ENCODE measurements at regions not wholly inside any gene's neighbourhood (a gene's known extent, or its start where the extent isn't known, plus 50 kb on each side); places are given as distances from the start of the nearest gene placed in this dataset.

DNA sequence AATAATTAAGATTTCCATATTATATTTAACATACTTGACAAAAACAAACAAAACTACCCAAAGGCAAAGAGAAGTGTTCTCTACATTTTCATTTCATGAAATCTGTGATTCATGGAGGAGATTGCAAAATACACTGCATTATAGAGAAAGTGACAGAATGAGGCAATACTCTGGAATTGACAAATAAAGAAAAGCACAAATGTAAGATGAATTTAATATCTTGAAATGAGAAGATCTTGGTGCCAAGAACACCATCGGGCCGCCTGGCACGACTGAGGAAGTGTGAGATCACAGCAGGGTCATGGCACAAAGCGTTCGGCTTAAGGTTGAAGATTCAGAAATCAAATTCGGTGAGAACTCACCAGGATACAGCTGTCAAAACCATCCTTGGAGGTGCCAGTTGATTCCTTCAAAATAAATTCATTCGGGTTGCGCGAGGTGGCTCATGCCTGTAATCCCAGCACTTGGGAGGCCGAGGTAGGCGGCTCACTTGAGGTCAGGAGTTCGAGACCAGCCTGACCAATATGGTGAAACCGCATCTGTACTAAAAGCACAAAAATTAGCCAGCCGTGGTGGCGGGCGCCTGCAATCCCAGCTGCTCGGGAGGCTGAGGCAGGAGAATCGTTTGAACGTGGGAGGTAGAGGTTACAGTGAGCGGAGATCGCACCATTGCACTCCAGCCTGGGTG is 174.0 kb upstream of the PFKP start:
- TF ChIP-seq, protein P1, sequence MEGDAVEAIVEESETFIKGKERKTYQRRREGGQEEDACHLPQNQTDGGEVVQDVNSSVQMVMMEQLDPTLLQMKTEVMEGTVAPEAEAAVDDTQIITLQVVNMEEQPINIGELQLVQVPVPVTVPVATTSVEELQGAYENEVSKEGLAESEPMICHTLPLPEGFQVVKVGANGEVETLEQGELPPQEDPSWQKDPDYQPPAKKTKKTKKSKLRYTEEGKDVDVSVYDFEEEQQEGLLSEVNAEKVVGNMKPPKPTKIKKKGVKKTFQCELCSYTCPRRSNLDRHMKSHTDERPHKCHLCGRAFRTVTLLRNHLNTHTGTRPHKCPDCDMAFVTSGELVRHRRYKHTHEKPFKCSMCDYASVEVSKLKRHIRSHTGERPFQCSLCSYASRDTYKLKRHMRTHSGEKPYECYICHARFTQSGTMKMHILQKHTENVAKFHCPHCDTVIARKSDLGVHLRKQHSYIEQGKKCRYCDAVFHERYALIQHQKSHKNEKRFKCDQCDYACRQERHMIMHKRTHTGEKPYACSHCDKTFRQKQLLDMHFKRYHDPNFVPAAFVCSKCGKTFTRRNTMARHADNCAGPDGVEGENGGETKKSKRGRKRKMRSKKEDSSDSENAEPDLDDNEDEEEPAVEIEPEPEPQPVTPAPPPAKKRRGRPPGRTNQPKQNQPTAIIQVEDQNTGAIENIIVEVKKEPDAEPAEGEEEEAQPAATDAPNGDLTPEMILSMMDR (IDR thresholded peaks at IDR 0.05) = no peak
- TF ChIP-seq POLR2A (IDR thresholded peaks at IDR 0.05) = no peak
